Gastrocnemius medialis (tissue), 4 donors: ENCODE measurements at regions not wholly inside any gene's neighbourhood (a gene's known extent, or its start where the extent isn't known, plus 50 kb on each side); places are given as distances from the start of the nearest gene placed in this dataset.

ENCODE experiments used
- ATAC-seq, 2 donors: fragments of 150-250 bp; one replicate each; pipeline ENCODE4 v1.9.1; 2016
- DNase-seq, 2 donors: peaks; one replicate each; pipeline ENCODE4 v3.0.0-alpha.2; 2019
- H3K27ac ChIP-seq, 4 donors: fragments of 200-600 bp; sonication (generic); 1 replicate in 1 of 4; 2 replicates in 3 of 4; pipeline ENCODE4 v1.5.1; 2016 to 2018; ENCODE audit warnings: mild to moderate bottlenecking in 2 of 4, moderate library complexity in 1 of 4
- H3K27me3 ChIP-seq, 3 donors: fragments of 200-600 bp; sonication (generic) in 2 of 3; 1 replicate in 1 of 3; 2 replicates in 2 of 3; pipeline versions ENCODE4 v1.5.1 to v1.6.0; 2016 to 2019; ENCODE audit warnings: mild to moderate bottlenecking in 1 of 3, moderate library complexity in 1 of 3
- H3K36me3 ChIP-seq, 2 donors: fragments of 200-600 bp; sonication (generic) in 1 of 2; one replicate each; pipeline ENCODE4 v1.5.1; 2017 to 2018
- H3K4me1 ChIP-seq, 2 donors: fragments of 200-600 bp; sonication (generic) in 1 of 2; one replicate each; pipeline ENCODE4 v1.5.1; 2016 to 2017; ENCODE audit warnings: mild to moderate bottlenecking in 2 of 2
- H3K4me3 ChIP-seq, 4 donors: fragments of 200-600 bp; sonication (generic) in 3 of 4; 1 replicate in 1 of 4; 2 replicates in 3 of 4; pipeline ENCODE4 v1.5.1; 2016 to 2019; ENCODE audit warnings: mild to moderate bottlenecking in 2 of 4
- H3K9me3 ChIP-seq, 3 donors: fragments of 200-600 bp; sonication (generic) in 2 of 3; 1 replicate in 1 of 3; 2 replicates in 2 of 3; pipeline ENCODE4 v1.5.1; 2016 to 2019
- CTCF ChIP-seq, 5 experiments: fragments of 450-650 bp in 3 of 5; fragments of 200-600 bp in 2 of 5; sonication (generic) in 2 of 5; IDR thresholded peaks in 4 of 5; conservative IDR thresholded peaks in 1 of 5; 1 replicate in 4 of 5; 2 replicates in 1 of 5; pipeline ENCODE4 v1.5.1; 2016 to 2019; ENCODE audit warnings: antibody characterized with exemption in 5 of 5, mild to moderate bottlenecking in 3 of 5, moderate library complexity in 3 of 5
- POLR2A ChIP-seq, 2 donors: fragments of 450-650 bp; IDR thresholded peaks; one replicate each; pipeline ENCODE4 v1.6.1; 2017; ENCODE audit warnings: antibody characterized with exemption in 2 of 2, mild to moderate bottlenecking in 2 of 2, moderate library complexity in 2 of 2
- in situ Hi-C, 4 donors: fragments of 200-750 bp; cut with MboI; loops; one replicate each; pipeline versions ENCODE4 v1.15.0 to v1.8.0; 2017; ENCODE audit warnings: low sequenced_read_pairs in 4 of 4
- intact Hi-C: fragments of 100-400 bp; cut with DNase I; formaldehyde crosslinking; loops from one replicate; pipeline ENCODE4 v1.15.1; 2023; ENCODE audit warnings: low total_unique reads

GRCh38 chr14:53495846-53496343, 342.8 kb upstream of the DDHD1 start:
- Histone ChIP-seq H3K36me3 (no peaks in the 10 kb centered on the region), H3K9me3 (no peaks in the 10 kb centered on the region), H3K4me1 (no peaks in the 10 kb centered on the region), H3K27me3 (no peaks in the 10 kb centered on the region), H3K27ac (no peak overlapping the region), H3K4me3 (no peak overlapping the region)
- in situ Hi-C loops (no loop called here), intact Hi-C loops (no loop called here)
- no peak for TF ChIP-seq POLR2A (IDR thresholded peaks at IDR 0.05)
- no peak for TF ChIP-seq CTCF (IDR thresholded peaks at IDR 0.05 in 4 of 5, conservative IDR thresholded peaks at IDR 0.05 in 1 of 5)
- no peak for ATAC-seq
- no peak for DNase-seq

GRCh38 chr14:53494587-53494986, 341.5 kb upstream of the DDHD1 start:
- in situ Hi-C loops = no loop called here
- TF ChIP-seq CTCF (IDR thresholded peaks at IDR 0.05 in 4 of 5, conservative IDR thresholded peaks at IDR 0.05 in 1 of 5) = no peak
- no peak overlapping the region for H3K4me3 ChIP-seq
- no peaks in the 10 kb centered on the region for H3K9me3 ChIP-seq
- DNase-seq = no peak
- H3K27me3 ChIP-seq = no peaks in the 10 kb centered on the region
- no peak overlapping the region for H3K27ac ChIP-seq
- peak; percentile 27 to 36 for ATAC-seq
- intact Hi-C loops = no loop called here
- H3K36me3 ChIP-seq = no peaks in the 10 kb centered on the region
- no peaks in the 10 kb centered on the region for H3K4me1 ChIP-seq

- Histone ChIP-seq H3K4me1 (no peaks in the 10 kb centered on the region), H3K27ac (no peak overlapping the region), H3K9me3 (no peaks in the 10 kb centered on the region), H3K36me3 (no peaks in the 10 kb centered on the region), H3K4me3 (no peak overlapping the region), H3K27me3 (no peaks in the 10 kb centered on the region)
- intact Hi-C loops (no loop called here), in situ Hi-C loops (no loop called here)
- DNase-seq (no peak), ATAC-seq (no peak)
- TF ChIP-seq POLR2A (IDR thresholded peaks at IDR 0.05) = no peak
- TF ChIP-seq CTCF (IDR thresholded peaks at IDR 0.05 in 4 of 5, conservative IDR thresholded peaks at IDR 0.05 in 1 of 5) = no peak
These were observed 340.7 kb upstream of the DDHD1 start for GRCh38 chr14:53493860-53494259.

- H3K27me3 ChIP-seq = no peaks in the 10 kb centered on the region
- no peak overlapping the region for H3K27ac ChIP-seq
- intact Hi-C loops = no loop called here
- TF ChIP-seq CTCF (IDR thresholded peaks at IDR 0.05 in 4 of 5, conservative IDR thresholded peaks at IDR 0.05 in 1 of 5) (no peak), POLR2A (IDR thresholded peaks at IDR 0.05) (no peak)
- in situ Hi-C loops = no loop called here
- no peaks in the 10 kb centered on the region for H3K9me3 ChIP-seq
- ATAC-seq (no peak), DNase-seq (no peak)
- no peak overlapping the region for H3K4me3 ChIP-seq
- H3K36me3 ChIP-seq = no peaks in the 10 kb centered on the region
- H3K4me1 ChIP-seq = no peaks in the 10 kb centered on the region
These were observed 340.2 kb upstream of the DDHD1 start for GRCh38 chr14:53493320-53493719.

- in situ Hi-C loops (no loop called here), intact Hi-C loops (no loop called here)
- Histone ChIP-seq H3K4me3 (no peak overlapping the region), H3K27ac (no peak overlapping the region), H3K9me3 (no peaks in the 10 kb centered on the region), H3K36me3 (no peaks in the 10 kb centered on the region), H3K4me1 (no peaks in the 10 kb centered on the region), H3K27me3 (no peaks in the 10 kb centered on the region)
- ATAC-seq = no peak
- TF ChIP-seq CTCF (IDR thresholded peaks at IDR 0.05 in 4 of 5, conservative IDR thresholded peaks at IDR 0.05 in 1 of 5) = no peak
- TF ChIP-seq POLR2A (IDR thresholded peaks at IDR 0.05) = no peak
- DNase-seq = no peak
These were observed 338.8 kb upstream of the DDHD1 start for GRCh38 chr14:53491884-53492277.
